OCI-LY7 (cell line): ENCODE measurements at regions not wholly inside any gene's neighbourhood (a gene's known extent, or its start where the extent isn't known, plus 50 kb on each side); places are given as distances from the start of the nearest gene placed in this dataset.
A peak's percentile ranks its signal among the peaks of the same experiment; 100 is the strongest.

Source experiments
- BruUV-seq: library from RNA; stranded (reverse); fragments of 400-500 nt; replicated peaks from 2 replicates; lab custom pipeline; 2021; lab: Mats Ljungman, UMichigan
- CTCF ChIA-PET: fragments of 300-600 bp; sonication (Branson Sonifier 250); formaldehyde crosslinking; loops from one replicate; lab custom pipeline; 2022; ENCODE audit warnings: antibody characterized with exemption; ENCODE audit not compliant: unreplicated experiment; lab: Charles Lee
- POLR2A ChIA-PET: fragments of 300-600 bp; sonication (Branson Sonifier 250); formaldehyde crosslinking; loops from one replicate; lab custom pipeline; 2022; ENCODE audit warnings: antibody characterized with exemption; lab: Charles Lee
- DNase-seq: peaks from one replicate; pipeline ENCODE4 v3.0.0-alpha.2; 2015; ENCODE audit warnings: low spot score
- H2AFZ ChIP-seq: fragments of 200-600 bp; sonication (generic), shearing (Covaris generic); 2 replicates; pipeline ENCODE4 v1.6.1; 2014; ENCODE audit warnings: mild to moderate bottlenecking, antibody characterized with exemption, low read length, moderate library complexity
- H3K27ac ChIP-seq: fragments of 200-600 bp; sonication (generic); 2 replicates; pipeline ENCODE4 v1.5.1; 2014; ENCODE audit warnings: mixed run types, low read depth, mild to moderate bottlenecking, moderate library complexity, low read length, inconsistent platforms; ENCODE audit not compliant: poor library complexity, severe bottlenecking
- H3K36me3 ChIP-seq: fragments of 200-600 bp; sonication (generic); 2 replicates; pipeline ENCODE4 v1.6.1; 2014; ENCODE audit warnings: mild to moderate bottlenecking, antibody characterized with exemption, low read length, moderate library complexity, mixed read lengths; ENCODE audit not compliant: insufficient read depth
- H3K4me1 ChIP-seq: fragments of 200-600 bp; sonication (generic); 2 replicates; pipeline ENCODE4 v1.5.1; 2014; ENCODE audit warnings: mild to moderate bottlenecking, low read length; ENCODE audit not compliant: insufficient read depth, poor library complexity, severe bottlenecking
- H3K4me2 ChIP-seq: fragments of 200-600 bp; sonication (generic); 2 replicates; pipeline ENCODE4 v1.6.1; 2014; ENCODE audit warnings: mild to moderate bottlenecking, low read length
- H3K4me3 ChIP-seq: fragments of 200-600 bp; sonication (generic); 2 replicates; pipeline ENCODE4 v1.5.1; 2014; ENCODE audit warnings: mild to moderate bottlenecking, low read depth, low read length; ENCODE audit not compliant: poor library complexity, severe bottlenecking
- H3K79me2 ChIP-seq: fragments of 200-600 bp; sonication (generic); 2 replicates; pipeline ENCODE4 v1.6.1; 2016; ENCODE audit warnings: low read depth, mild to moderate bottlenecking, low read length, moderate library complexity, mixed read lengths; ENCODE audit not compliant: insufficient read depth
- H3K9me2 ChIP-seq: fragments of 200-600 bp; sonication (generic); 2 replicates; pipeline ENCODE4 v1.6.1; 2016; ENCODE audit warnings: mild to moderate bottlenecking, low read length, mixed read lengths; ENCODE audit not compliant: insufficient read depth
- H3K9me3 ChIP-seq: fragments of 200-600 bp; sonication (generic); 2 replicates; pipeline ENCODE4 v1.6.1; 2014; ENCODE audit warnings: mild to moderate bottlenecking, mixed run types, low read length, mixed read lengths
- H4K20me1 ChIP-seq: fragments of 200-600 bp; sonication (generic); 2 replicates; pipeline ENCODE4 v1.6.1; 2014; ENCODE audit warnings: mild to moderate bottlenecking, antibody characterized with exemption, low read length, moderate library complexity, mixed read lengths; ENCODE audit not compliant: insufficient read depth
- CTCF ChIP-seq: fragments of 200-600 bp; sonication (generic); conservative IDR thresholded peaks from 2 replicates; pipeline ENCODE4 v1.5.1; 2014; ENCODE audit warnings: mild to moderate bottlenecking, antibody characterized with exemption, low read length, moderate library complexity, mixed read lengths
- EZH2phosphoT487 ChIP-seq: fragments of 200-600 bp; sonication (generic); IDR thresholded peaks from 2 replicates; pipeline ENCODE4 v1.6.1; 2018; ENCODE audit warnings: low read depth, borderline replicate concordance, mild to moderate bottlenecking, mixed run types, antibody characterized with exemption, low read length, moderate library complexity, mixed read lengths
- intact Hi-C: fragments of 100-400 bp; cut with micrococcal nuclease; formaldehyde crosslinking; loops from one replicate; pipeline ENCODE4 v1.10.0; 2022; ENCODE audit not compliant: unreplicated experiment

- ChIA-PET POLR2A (no interaction called here), CTCF (no interaction called here)
- TF ChIP-seq EZH2phosphoT487 (no peak), CTCF (no peak)
- intact Hi-C loops: no loop called here
- Histone ChIP-seq H3K4me3 (no peak overlapping the region), H3K79me2 (no peaks in the 10 kb centered on the region), H2AFZ (no peak overlapping the region), H4K20me1 (no peaks in the 10 kb centered on the region), H3K9me2 (no peaks in the 10 kb centered on the region), H3K4me2 (no peak overlapping the region), H3K27ac (no peak overlapping the region), H3K4me1 (no peaks in the 10 kb centered on the region), H3K36me3 (no peaks in the 10 kb centered on the region), H3K9me3 (no peaks in the 10 kb centered on the region)
- no peak for DNase-seq
- BruUV-seq: no TSS peak
Measured at GRCh38 chr14:42918615-42919014, 1311.9 kb downstream of the LRFN5 start.

GRCh38 chr14:42911642-42912041 is 1305.0 kb downstream of the LRFN5 start:
- DNase-seq: no peak
- H3K4me2 ChIP-seq: no peak overlapping the region
- H3K27ac ChIP-seq: no peak overlapping the region
- H2AFZ ChIP-seq: no peak overlapping the region
- H3K9me2 ChIP-seq: no peaks in the 10 kb centered on the region
- TF ChIP-seq CTCF (0 out of 2 replicates have a peak, but pooled peaks have one; percentile 11), EZH2phosphoT487 (no peak)
- no TSS peak for BruUV-seq
- H4K20me1 ChIP-seq: no peaks in the 10 kb centered on the region
- POLR2A ChIA-PET: no interaction called here
- CTCF ChIA-PET: no interaction called here
- no peaks in the 10 kb centered on the region for H3K79me2 ChIP-seq
- H3K4me1 ChIP-seq: no peaks in the 10 kb centered on the region
- intact Hi-C loops: no loop called here
- no peaks in the 10 kb centered on the region for H3K36me3 ChIP-seq
- H3K9me3 ChIP-seq: no peaks in the 10 kb centered on the region
- H3K4me3 ChIP-seq: no peak overlapping the region

- no peak overlapping the region for H3K27ac ChIP-seq
- H3K9me3 ChIP-seq: no peaks in the 10 kb centered on the region
- H2AFZ ChIP-seq: no peak overlapping the region
- ChIA-PET POLR2A (no interaction called here), CTCF (no interaction called here)
- H3K4me1 ChIP-seq: no peaks in the 10 kb centered on the region
- H3K9me2 ChIP-seq: no peaks in the 10 kb centered on the region
- intact Hi-C loops: no loop called here
- no peaks in the 10 kb centered on the region for H4K20me1 ChIP-seq
- no peak overlapping the region for H3K4me3 ChIP-seq
- no TSS peak for BruUV-seq
- no peaks in the 10 kb centered on the region for H3K36me3 ChIP-seq
- H3K4me2 ChIP-seq: no peak overlapping the region
- H3K79me2 ChIP-seq: no peaks in the 10 kb centered on the region
- DNase-seq: no peak
- TF ChIP-seq CTCF (no peak), EZH2phosphoT487 (no peak)
Measured at GRCh38 chr14:42909659-42910058, 1303.0 kb downstream of the LRFN5 start.
